ENCODE measurements at regions not wholly inside any gene's neighbourhood (a gene's known extent, or its start where the extent isn't known, plus 50 kb on each side); places are given as distances from the start of the nearest gene placed in this dataset.

GRCh38 chr20:50297498-50298376, 107.1 kb downstream of the CEBPB start:
- DNase-seq (ENCODE audit: low read depth in 4 of 4, low spot score in 1 of 4) = no peak

DNA sequence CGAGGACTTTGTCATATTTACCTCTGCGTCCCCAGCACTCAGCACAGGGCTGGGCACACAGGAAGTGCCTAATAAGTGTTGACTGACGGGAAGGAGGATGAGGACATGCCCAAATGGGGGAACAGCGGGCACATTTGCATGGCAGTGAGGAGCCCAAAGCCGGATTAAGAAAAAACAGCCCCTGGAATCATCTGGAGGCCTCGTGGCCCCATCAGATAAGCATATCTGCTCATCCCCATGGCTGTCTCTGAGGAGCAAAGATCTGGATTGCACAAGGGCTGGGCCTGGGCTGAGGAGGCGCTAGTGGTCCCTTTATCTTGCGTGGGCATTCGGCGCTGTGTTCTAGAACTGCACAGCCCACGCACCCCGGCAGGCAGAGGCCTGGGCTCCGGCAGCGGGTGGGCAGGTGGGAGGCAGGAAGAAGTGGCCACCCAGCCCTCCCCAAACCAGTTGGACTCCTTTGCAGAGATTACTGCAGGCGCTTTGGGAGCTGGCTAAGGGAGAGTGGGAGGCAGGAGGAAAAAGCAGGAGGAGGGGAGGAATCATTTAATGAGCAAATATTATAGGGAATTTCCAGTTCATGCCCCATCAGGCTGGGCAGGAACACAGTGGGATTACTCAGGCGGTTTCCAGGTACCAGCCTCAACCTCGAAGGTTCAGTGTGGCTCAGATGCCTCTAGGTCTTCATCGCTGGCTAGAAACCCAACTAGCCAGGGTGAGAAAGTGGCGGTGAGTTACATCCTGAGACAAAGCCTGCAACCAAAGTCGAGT, 108.1 kb downstream of the CEBPB start:
- no peak for DNase-seq (ENCODE audit: low read depth in 4 of 4, low spot score in 1 of 4)

- no peak for DNase-seq (ENCODE audit: low read depth in 4 of 4, low spot score in 1 of 4)
Measured at GRCh38 chr20:50299325-50299629, 108.6 kb downstream of the CEBPB start.

DNA sequence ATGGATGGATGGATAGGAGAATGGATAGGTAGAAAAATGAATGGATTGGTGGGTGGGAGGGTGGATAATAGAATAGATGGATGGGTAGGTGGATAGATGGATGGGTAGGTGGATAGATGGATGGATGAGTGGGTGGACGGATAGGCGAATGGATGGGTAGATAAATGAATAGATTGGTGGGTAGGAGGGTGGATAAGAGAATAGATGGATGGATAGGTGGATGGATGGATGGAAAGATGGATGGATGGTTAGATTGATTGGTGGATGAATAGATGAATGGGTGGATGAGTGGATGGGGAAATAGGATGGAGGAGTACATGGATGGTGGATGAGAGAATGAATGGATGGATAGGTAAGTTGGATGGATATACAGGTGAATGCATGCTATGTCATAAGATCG, 110.5 kb downstream of the CEBPB start:
- no peak for DNase-seq (ENCODE audit: low read depth in 4 of 4, low spot score in 1 of 4)

DNA sequence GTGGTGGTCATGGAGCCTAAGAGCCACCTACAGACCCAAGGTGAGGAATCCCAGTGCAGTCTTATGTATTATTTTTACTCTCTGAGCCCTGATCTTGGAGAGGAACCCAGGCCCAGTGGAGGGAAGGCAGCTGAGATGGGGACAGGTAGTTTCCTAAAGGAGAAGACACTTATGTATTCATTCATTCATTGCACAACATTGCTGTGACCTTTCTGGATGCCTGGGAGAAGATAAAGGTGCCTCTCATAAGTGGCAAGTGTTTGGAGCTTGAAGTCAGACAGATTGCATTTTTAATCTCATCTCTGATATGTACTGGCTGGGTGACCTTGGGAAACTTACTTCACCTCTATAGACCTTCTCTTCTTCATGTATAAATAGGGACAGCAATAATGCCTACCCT, 111.1 kb downstream of the CEBPB start:
- no peak for DNase-seq (ENCODE audit: low read depth in 4 of 4, low spot score in 1 of 4)

- no peak for DNase-seq (ENCODE audit: low read depth in 4 of 4, low spot score in 1 of 4)
Measured at GRCh38 chr20:50302341-50303057, 111.9 kb downstream of the CEBPB start.

DNA sequence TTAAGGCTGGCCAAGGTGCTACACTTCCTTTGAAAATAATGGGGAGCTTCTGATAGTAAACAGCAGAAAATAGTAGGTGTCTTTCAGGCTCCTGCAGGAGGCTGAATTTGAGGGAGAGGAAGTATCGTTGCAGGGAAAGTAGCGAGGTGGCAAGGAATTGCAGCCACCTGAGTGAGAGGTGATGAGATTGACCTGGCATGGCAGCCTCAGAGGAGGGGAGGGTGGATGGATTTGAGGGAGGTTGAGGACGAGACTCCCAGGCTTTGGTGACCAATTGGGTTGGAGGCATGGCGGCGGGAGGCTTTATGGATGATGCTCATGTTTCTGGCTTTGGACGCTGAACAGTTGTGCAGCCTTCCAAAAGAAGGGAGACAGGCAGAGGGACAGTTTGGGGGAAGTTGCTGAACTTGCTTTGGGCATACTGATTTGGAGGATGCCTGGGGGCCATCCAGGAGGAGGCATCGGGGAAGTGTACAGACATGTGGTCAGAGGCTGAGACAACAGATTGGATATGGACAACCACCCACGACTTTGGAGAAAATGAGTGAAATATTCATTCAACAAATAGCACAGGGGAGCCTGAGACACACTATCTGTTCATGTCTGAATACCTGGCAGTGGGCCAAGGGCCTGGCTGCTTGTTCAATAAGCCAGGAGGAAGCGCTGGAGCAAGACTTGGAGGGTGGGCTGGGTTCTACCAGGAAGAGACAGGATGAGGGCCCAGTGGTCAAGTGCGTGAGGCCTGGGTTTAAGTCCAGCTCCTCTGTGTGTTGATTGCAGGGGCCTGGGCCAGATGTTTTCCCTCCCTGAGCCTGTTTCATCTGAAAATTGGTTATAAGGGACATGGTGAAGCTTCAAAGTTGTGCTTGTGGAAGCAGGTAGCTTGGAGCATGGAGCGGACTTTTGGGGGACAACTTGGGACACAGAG, 113.2 kb downstream of the CEBPB start:
- no peak for DNase-seq (ENCODE audit: low read depth in 4 of 4, low spot score in 1 of 4)

DNA sequence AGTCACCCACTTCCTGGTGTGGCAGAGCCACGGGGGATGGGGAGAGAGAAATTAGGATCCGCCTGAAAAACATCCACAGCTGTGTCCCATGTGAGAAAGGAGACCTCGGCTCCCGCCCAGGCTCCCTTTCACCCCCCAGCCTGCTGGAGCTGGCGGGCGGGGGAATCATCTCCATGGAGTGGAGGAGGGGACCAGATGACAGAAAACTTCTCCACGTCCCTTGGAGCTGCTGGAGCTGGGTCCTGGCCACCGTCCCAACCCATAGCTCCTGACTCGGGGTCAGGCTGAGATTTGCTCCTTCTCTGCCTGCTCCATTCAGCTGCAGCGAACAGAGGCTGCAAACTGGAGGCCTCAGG, 113.8 kb downstream of the CEBPB start:
- DNase-seq (ENCODE audit: low read depth in 4 of 4, low spot score in 1 of 4) = no peak

DNA sequence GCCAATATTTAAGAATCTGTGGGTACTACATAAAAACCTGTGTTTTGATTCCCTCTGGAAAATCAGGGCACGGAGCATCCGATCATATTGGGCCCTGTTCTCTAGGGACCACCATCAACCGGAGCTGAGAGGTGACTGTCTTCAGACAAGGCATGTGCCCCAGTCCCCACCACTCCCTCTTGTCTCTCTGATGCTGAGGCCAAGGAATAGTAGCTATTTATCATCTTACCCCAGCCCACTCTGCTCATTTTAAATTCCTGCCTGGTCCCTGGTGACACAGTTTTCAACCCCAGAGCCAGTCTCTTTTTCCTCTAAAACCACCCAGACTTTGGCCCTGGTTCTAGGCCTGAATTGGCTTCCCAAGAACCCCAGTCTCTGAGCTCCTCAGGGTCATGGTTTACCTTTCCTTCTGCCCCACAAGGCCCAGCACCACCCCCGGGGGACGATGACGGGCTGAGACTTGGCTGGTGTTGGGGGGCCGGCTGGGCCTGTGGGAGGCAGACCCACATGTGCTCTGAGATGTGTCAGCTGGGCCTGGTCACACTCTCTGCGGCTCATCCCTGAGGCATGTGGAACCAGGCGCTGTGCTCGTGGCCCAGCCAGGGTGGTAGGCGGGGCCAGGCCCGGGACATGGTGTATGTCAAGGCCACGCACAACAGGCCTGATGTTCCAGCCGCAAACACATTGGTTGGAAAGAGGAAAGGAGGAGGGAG, 114.4 kb downstream of the CEBPB start:
- no peak for DNase-seq (ENCODE audit: low read depth in 4 of 4, low spot score in 1 of 4)

GRCh38 chr20:50305636-50306477, 115.2 kb downstream of the CEBPB start:
- DNase-seq (ENCODE audit: low read depth in 4 of 4, low spot score in 1 of 4) = no peak

DNA sequence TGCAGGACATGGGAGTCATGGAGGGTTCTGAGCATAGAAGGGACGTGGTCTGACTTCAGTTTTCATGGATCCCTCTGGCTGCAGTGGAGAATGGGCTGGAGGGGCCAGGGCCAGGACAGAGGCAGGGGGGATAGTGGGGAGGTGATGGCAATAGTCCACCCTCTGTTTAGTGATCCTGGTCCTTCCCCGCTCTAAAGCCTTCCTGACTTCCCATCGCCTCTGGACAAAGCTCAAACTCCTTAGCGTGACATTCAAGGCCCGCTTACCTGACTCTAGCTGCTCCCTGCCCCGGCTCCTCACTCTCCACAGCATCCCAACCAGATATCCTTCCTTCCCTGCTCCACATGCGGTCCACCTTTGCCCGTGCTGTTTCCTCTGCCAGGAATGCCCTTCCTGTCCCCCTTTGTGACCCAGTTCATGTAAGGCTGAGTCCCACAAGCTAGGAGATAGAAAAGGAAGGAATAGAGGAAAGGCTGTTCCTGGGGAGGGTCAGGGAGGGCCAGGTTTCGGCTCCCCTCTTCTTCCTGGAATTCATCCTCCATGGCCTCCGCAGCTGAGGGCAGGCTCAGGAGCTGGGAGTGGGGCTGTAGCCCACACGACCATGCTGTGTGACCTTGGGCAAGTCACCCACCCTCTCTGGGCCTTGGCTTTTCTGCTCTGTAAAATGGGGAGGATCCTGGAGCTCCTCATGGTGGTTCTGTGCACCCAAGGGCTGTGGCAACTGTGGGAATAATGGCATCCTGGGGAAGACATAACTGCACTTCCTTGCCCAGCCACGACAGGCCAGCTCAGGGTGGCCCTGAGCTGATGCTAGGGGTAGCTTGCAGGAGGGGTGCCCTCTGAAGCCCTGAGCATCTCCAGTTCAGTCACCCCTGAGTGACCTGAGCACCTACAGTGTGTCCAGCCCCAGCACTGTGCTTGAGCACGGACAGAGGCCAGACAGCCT, 116.1 kb downstream of the CEBPB start:
- DNase-seq (ENCODE audit: low read depth in 4 of 4, low spot score in 1 of 4) = no peak

DNA sequence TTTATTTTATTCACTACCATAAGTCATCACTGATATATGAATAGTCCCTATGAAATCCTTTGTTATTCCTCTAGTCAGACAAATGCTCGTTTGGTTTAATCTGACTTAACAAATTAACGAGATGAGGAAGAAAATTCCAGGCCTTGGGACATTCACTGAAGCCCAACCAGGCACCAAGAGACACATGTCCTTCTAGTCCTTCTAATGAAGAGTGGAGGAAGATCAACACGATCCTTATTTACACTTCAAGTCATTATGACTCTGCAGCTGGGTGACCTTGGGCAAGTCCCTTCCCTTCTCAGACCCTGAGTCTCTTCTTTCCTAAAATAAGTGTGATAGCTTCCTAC, 117.5 kb downstream of the CEBPB start:
- no peak for DNase-seq (ENCODE audit: low read depth in 4 of 4, low spot score in 1 of 4)

GRCh38 chr20:50308513-50309279, 118.1 kb downstream of the CEBPB start:
- no peak for DNase-seq (ENCODE audit: low read depth in 4 of 4, low spot score in 1 of 4)

- DNase-seq (ENCODE audit: low read depth in 4 of 4, low spot score in 1 of 4) = no peak
Measured at GRCh38 chr20:50309280-50309763, 118.7 kb downstream of the CEBPB start.

DNA sequence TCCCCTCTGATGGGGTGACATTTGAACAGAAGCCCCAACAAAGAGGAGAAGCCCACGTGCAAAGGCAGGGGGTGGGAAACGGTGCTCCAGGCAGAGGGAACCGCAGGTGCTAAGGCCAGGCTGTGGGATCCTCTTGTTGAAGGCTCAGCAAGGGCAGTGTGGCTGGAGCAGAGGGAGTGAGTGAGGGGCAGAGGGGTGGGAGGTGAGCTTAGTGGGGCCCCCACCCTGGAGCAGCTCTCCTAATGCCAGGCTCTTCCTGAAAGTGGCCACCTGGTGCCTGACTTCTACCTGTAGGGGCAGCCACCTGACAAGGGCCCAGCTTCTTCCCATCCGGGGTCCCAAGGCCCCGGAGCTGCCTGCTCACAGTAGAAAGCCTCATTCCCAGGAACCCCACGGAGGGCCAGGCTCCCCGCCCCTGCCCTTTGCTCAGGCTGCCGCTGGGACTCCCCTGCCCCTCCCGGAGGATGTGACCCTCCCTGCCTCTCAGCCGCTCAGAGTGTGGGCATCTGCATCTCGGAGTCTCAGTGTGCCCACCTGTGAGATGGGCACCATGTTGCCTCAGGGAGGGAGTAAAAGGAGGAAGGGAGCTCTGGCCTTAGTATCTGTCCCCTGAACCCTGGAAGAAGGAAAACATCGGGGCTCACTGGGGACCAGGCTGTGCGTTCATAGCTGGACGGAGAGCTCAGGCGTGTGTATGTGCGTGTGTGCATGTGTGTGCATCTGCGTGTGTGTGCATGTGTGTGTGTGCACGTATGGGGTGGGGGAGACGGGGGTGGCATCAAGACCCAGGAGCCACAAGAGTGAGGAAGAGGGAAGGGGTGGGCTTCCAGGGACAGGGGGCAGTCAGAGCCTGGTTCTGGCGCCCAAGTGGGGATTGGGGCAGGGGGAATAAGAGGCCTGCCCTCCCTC, 119.4 kb downstream of the CEBPB start:
- no peak for DNase-seq (ENCODE audit: low read depth in 4 of 4, low spot score in 1 of 4)

GRCh38 chr20:50310673-50311051, 120.0 kb downstream of the CEBPB start:
- DNase-seq (ENCODE audit: low read depth in 4 of 4, low spot score in 1 of 4) = no peak
